Activated CD8-positive, alpha-beta T cell treated with anti-CD3 and anti-CD28 coated beads, Interleukin-2, amount 10 ng/mL, durations not matched to agents 7 days and 5 days (primary cell): ENCODE measurements at regions not wholly inside any gene's neighbourhood (a gene's known extent, or its start where the extent isn't known, plus 50 kb on each side); places are given as distances from the start of the nearest gene placed in this dataset.
"Not testable (repeated sequence)": the region's sequence is repeated elsewhere in the genome, so short reads cannot be mapped to it uniquely, and the experiment has no call there.

Source experiments
- ATAC-seq: fragments of 150-1000 bp; cut with Tn5 transposase; one replicate; pipeline ENCODE4 v1.10.0; 2021; ENCODE audit warnings: moderate library complexity
- CTCF ChIA-PET: fragments of 350-600 bp; sonication (Branson Sonifier 250); formaldehyde crosslinking; loops from one replicate; lab custom pipeline; 2021; ENCODE audit warnings: antibody characterized with exemption; lab: Charles Lee
- POLR2A ChIA-PET: fragments of 350-600 bp; sonication (Branson Sonifier 250); formaldehyde crosslinking; loops from one replicate; lab custom pipeline; 2021; ENCODE audit warnings: antibody characterized with exemption; lab: Charles Lee
- DNase-seq: peaks from one replicate; pipeline ENCODE4 v3.0.0-alpha.2; 2020
- H3K27ac Mint-ChIP-seq: one replicate; pipeline ENCODE4 v1.8.0; 2021; ENCODE audit warnings: mild to moderate bottlenecking, mixed read lengths
- H3K27me3 Mint-ChIP-seq: one replicate; pipeline ENCODE4 v1.8.0; 2021; ENCODE audit warnings: low read depth, mixed read lengths
- H3K36me3 Mint-ChIP-seq: one replicate; pipeline ENCODE4 v1.8.0; 2021; ENCODE audit warnings: low read depth, mixed read lengths
- H3K4me1 Mint-ChIP-seq: one replicate; pipeline ENCODE4 v1.8.0; 2021; ENCODE audit warnings: low read depth, mixed read lengths
- H3K4me3 Mint-ChIP-seq: one replicate; pipeline ENCODE4 v1.8.0; 2021; ENCODE audit warnings: mild to moderate bottlenecking, mixed read lengths
- H3K9me3 Mint-ChIP-seq: one replicate; pipeline ENCODE4 v1.8.0; 2022; ENCODE audit warnings: mixed read lengths; ENCODE audit not compliant: insufficient read depth

DNA sequence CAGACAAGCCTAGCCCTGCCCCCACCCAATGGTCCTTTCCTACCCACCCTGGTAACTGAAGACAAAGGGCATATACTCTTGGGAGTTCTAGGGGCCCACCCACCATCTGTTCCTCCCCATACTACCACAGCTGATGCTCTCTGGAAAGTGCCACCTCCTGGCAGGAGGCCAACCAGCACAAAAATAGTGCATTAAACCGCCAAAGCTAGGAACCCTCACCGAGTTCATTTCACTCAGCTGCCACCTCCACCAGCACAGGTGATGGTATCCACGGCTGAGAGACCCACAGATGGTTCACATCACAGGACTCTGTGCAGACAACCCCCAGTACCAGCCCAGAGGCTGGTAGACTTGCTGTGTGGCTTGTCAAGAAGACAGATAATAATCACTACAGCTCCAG is 131.5 kb downstream of the FHL5 start:
- H3K36me3 Mint-ChIP-seq, H3K4me1 Mint-ChIP-seq, H3K9me3 Mint-ChIP-seq, ATAC-seq, POLR2A ChIA-PET, DNase-seq, H3K27ac Mint-ChIP-seq, H3K4me3 Mint-ChIP-seq, CTCF ChIA-PET: not testable (repeated sequence)
- peaks cover 20% of the 10 kb centered on the region for H3K27me3 Mint-ChIP-seq

GRCh38 chr6:96687121-96687520 is 124.2 kb downstream of the FHL5 start:
- Mint-ChIP-seq H3K4me3 (no peak overlapping the region), H3K4me1 (no peaks in the 10 kb centered on the region), H3K36me3 (no peaks in the 10 kb centered on the region), H3K9me3 (no peaks in the 10 kb centered on the region), H3K27ac (no peak overlapping the region), H3K27me3 (peaks cover 2% of the 10 kb centered on the region)
- ATAC-seq, result no peak
- ChIA-PET POLR2A (no interaction called here), CTCF (no interaction called here)
- no peak for DNase-seq

DNA sequence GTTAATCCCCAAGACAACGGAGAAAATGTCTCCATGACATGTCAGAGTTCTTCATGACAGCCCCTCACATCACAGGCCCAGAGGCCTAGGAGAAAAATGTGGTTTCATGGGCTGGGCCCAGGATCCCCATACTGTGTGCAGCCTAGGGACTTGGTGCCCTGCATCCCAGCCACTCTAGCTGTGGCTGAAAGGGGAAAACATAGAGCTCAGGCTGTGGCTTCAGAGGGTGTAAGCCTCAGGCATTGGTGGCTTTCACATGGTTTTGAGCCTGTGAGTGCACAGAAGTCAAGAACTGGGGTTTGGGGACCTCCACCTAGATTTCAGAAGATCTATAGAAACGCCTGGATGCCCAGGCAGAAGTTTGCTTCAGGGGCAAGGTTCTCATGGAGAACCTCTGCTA is 122.8 kb downstream of the FHL5 start:
- Mint-ChIP-seq H3K4me1 (no peaks in the 10 kb centered on the region), H3K36me3 (no peaks in the 10 kb centered on the region), H3K27ac (no peak overlapping the region), H3K27me3 (peaks cover 2% of the 10 kb centered on the region), H3K9me3 (no peaks in the 10 kb centered on the region), H3K4me3 (no peak overlapping the region)
- ChIA-PET CTCF (no interaction called here), POLR2A (no interaction called here)
- ATAC-seq (no peak), DNase-seq (no peak)

- DNase-seq (no peak), ATAC-seq (no peak)
- POLR2A ChIA-PET, result no interaction called here
- no peak overlapping the region for H3K27ac Mint-ChIP-seq
- CTCF ChIA-PET, result no interaction called here
- no peaks in the 10 kb centered on the region for H3K36me3 Mint-ChIP-seq
- no peaks in the 10 kb centered on the region for H3K4me1 Mint-ChIP-seq
- H3K27me3 Mint-ChIP-seq, result peaks cover 2% of the 10 kb centered on the region
- no peaks in the 10 kb centered on the region for H3K9me3 Mint-ChIP-seq
- no peak overlapping the region for H3K4me3 Mint-ChIP-seq
Observed at GRCh38 chr6:96683819-96684528, 121.0 kb downstream of the FHL5 start.

GRCh38 chr6:96682017-96682416 is 119.1 kb downstream of the FHL5 start:
- H3K4me1 Mint-ChIP-seq, result no peaks in the 10 kb centered on the region
- CTCF ChIA-PET, result interaction anchor here (0.7 kb wide), 1 partner anchor 631 kb away, joined by 3 read pairs; no protein-coding TSS in a partner anchor
- H3K4me3 Mint-ChIP-seq, result no peak overlapping the region
- POLR2A ChIA-PET, result no interaction called here
- no peaks in the 10 kb centered on the region for H3K9me3 Mint-ChIP-seq
- ATAC-seq, result no peak
- H3K27ac Mint-ChIP-seq, result no peak overlapping the region
- no peaks in the 10 kb centered on the region for H3K36me3 Mint-ChIP-seq
- peaks cover 2% of the 10 kb centered on the region for H3K27me3 Mint-ChIP-seq
- no peak for DNase-seq

GRCh38 chr6:96675597-96675996 is 112.7 kb downstream of the FHL5 start:
- Mint-ChIP-seq H3K27ac (no peak overlapping the region), H3K27me3 (peaks cover 3% of the 10 kb centered on the region), H3K36me3 (no peaks in the 10 kb centered on the region), H3K9me3 (no peaks in the 10 kb centered on the region), H3K4me1 (no peaks in the 10 kb centered on the region), H3K4me3 (no peak overlapping the region)
- ATAC-seq (no peak), DNase-seq (no peak)
- ChIA-PET CTCF (no interaction called here), POLR2A (no interaction called here)
